Aorta (tissue), 5 donors: ENCODE measurements at regions not wholly inside any gene's neighbourhood (a gene's known extent, or its start where the extent isn't known, plus 50 kb on each side); places are given as distances from the start of the nearest gene placed in this dataset.

ENCODE experiments used
- ATAC-seq: fragments of 200-7000 bp; cut with Tn5 transposase; one replicate; pipeline ENCODE4 v1.9.1; 2022; ENCODE audit warnings: moderate library complexity; ENCODE audit not compliant: low FRiP score
- DNase-seq, 2 donors: peaks; one replicate each; pipeline ENCODE4 v3.0.0-alpha.2; 2020
- H3K27ac ChIP-seq, 2 donors: one replicate each; pipeline ENCODE4 v1.5.1; 2013; ENCODE audit warnings: low read length in 2 of 2, mild to moderate bottlenecking in 2 of 2, moderate library complexity in 2 of 2, control low read depth in 1 of 2, inconsistent platforms in 1 of 2, low read depth in 1 of 2
- H3K27me3 ChIP-seq, 2 donors: one replicate each; pipeline ENCODE4 v1.6.1; 2013; ENCODE audit warnings: control low read depth in 1 of 2, low read length in 1 of 2, mild to moderate bottlenecking in 1 of 2, moderate library complexity in 1 of 2; ENCODE audit not compliant: insufficient read depth in 2 of 2, control insufficient read depth in 1 of 2
- H3K36me3 ChIP-seq, 2 donors: one replicate each; pipeline ENCODE4 v1.6.1; 2013; ENCODE audit warnings: control low read depth in 1 of 2, low read length in 1 of 2, mild to moderate bottlenecking in 1 of 2; ENCODE audit not compliant: insufficient read depth in 2 of 2, control insufficient read depth in 1 of 2
- H3K4me1 ChIP-seq, 2 donors: one replicate each; pipeline ENCODE4 v1.6.1; 2013; ENCODE audit warnings: low read length in 2 of 2, control low read depth in 1 of 2, mild to moderate bottlenecking in 1 of 2, moderate library complexity in 1 of 2; ENCODE audit not compliant: insufficient read depth in 2 of 2, control insufficient read depth in 1 of 2
- H3K4me3 ChIP-seq, 2 donors: one replicate each; pipeline ENCODE4 v1.5.1; 2013; ENCODE audit warnings: low read length in 2 of 2, control low read depth in 1 of 2, mild to moderate bottlenecking in 1 of 2
- H3K9me3 ChIP-seq: one replicate; pipeline ENCODE4 v1.6.1; 2013; ENCODE audit warnings: mild to moderate bottlenecking, low read length; ENCODE audit not compliant: control insufficient read depth
- WGBS, 2 donors: extraction: QIAGEN DNeasy Blood & Tissue Kit; methylation state at CpG; one replicate each; pipeline ENCODE4 v1.1.7; 2013; 5-methylcytosine and 5-hydroxymethylcytosine counted together
- intact Hi-C, 2 donors: fragments of 100-400 bp; cut with DNase I; formaldehyde crosslinking; loops; one replicate each; pipeline versions ENCODE4 v1.14.2 to v1.15.0; 2022
- donor health status: healthy with polysubstance abuse.
- donor health status: Bipolar disorder and iron deficiency.
- donor health status: DM: no; HTN: no; CAD: no.
- donor health status: DM: no; HTN: no; CAD: no.
- donor health status: DM: yes; HTN: yes; CAD: no.

DNA sequence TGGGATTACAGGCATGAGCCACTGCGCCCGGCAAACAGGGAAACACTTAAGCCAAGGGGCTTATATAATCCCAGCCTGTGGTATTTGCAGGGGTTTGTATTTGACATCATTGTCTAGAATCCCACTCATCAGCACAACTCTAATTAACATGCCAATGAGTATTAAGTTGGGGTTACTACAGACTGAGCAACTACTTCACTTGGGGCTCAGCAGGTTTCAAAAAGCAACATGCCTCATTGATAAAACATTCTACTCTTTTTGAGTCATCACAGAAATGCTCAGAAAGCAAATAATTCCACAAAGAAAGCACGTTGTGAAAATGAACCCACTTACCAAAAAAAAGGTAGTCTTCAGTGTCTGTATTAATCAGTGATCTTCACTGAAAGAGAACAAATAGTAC is 236.9 kb upstream of the CELF2 start:
- H3K4me1 ChIP-seq: no peaks in the 10 kb centered on the region
- H3K4me3 ChIP-seq: no peak overlapping the region
- intact Hi-C loops: no loop called here
- no peaks in the 10 kb centered on the region for H3K36me3 ChIP-seq
- ATAC-seq: no peak
- H3K27me3 ChIP-seq: no peaks in the 10 kb centered on the region
- 75 to 81% methylated on average over 3 of the region's 3 CpGs for WGBS, 2 donors
- no peak overlapping the region for H3K27ac ChIP-seq
- H3K9me3 ChIP-seq: no peaks in the 10 kb centered on the region
- no peak for DNase-seq

GRCh38 chr10:10782603-10783002 is 235.1 kb upstream of the CELF2 start:
- H3K36me3 ChIP-seq: no peaks in the 10 kb centered on the region
- DNase-seq (no peak), ATAC-seq (no peak)
- intact Hi-C loops: no loop called here
- no peaks in the 10 kb centered on the region for H3K4me1 ChIP-seq
- no peak overlapping the region for H3K27ac ChIP-seq
- no peak overlapping the region for H3K4me3 ChIP-seq
- 88 to 94% methylated on average over 5 of the region's 5 CpGs for WGBS, 2 donors
- H3K9me3 ChIP-seq: no peaks in the 10 kb centered on the region
- H3K27me3 ChIP-seq: no peaks in the 10 kb centered on the region

DNA sequence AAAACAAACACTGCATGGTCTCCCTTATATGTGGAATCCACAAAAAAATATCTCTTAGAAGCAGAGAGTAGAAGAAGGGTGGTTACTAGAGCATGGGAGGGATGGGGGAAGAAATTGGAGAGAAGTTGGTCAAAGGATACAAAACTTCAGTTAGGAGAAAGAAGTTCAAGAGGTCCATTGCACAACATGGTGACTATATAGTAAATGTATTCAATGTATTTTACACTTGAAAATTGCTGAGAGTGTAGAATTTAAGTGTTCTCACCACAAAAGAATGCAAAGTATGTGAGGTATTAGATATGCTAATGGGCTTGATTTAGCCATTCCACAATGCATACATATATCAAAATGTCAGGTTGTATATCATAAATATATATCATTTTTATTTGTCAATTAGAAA is 232.0 kb upstream of the CELF2 start:
- intact Hi-C loops: no loop called here
- no peaks in the 10 kb centered on the region for H3K9me3 ChIP-seq

DNA sequence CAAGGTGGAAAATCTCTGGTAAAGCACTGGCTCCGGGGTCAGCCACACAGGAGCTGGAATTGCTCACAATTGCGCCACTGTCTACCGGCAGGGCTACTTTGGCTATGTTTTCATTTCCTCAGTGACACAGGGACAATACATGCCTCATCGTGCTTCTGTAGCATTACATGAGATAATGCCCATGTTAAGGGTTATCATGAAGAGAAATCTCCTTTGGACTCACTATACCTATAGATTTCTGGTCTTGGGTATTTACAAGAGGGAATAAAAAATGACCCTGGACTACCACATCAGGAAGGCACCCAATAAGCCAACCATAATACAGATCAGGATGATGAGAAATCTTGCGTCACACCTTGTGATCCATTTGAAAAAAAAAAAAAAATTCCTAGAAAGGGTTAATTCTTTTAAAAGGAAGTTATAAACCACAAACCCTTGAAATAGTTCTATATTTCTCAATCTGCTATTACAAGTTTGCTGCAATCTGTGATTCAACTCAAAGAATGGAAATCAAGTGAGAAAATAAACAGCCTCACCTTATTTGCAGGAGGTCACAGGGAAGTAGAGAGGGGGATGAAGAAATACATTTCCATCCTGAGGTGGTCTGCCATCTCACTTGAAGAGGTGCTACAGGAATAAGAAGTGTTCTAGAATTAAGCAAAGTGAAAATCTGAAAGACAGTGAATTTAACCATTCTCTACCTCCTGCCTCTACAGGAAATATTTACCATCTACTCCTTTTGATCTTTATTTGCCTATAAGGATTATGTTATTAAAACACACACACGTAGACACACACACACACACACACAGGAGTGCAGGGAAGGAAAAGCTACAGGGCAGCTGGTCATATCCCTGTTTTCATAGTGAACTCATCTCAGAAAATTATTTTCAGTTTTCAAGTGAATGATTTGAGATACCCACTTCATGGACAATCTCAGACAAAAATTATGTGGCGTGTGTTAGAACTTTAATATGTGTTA is 231.3 kb upstream of the CELF2 start:
- Histone ChIP-seq H3K27ac (no peak overlapping the region), H3K4me1 (no peaks in the 10 kb centered on the region), H3K9me3 (no peaks in the 10 kb centered on the region), H3K27me3 (no peaks in the 10 kb centered on the region), H3K36me3 (no peaks in the 10 kb centered on the region), H3K4me3 (no peak overlapping the region)
- WGBS, 2 donors: 78% methylated on average over 7 of the region's 7 CpGs
- intact Hi-C loops: no loop called here
- ATAC-seq (no peak), DNase-seq (no peak)

More for the DNA sequence above, 232.0 kb upstream of the CELF2 start:
- Histone ChIP-seq H3K4me3 (no peak overlapping the region), H3K27me3 (no peaks in the 10 kb centered on the region), H3K27ac (no peak overlapping the region), H3K4me1 (no peaks in the 10 kb centered on the region), H3K36me3 (no peaks in the 10 kb centered on the region)
- no peak for ATAC-seq
- DNase-seq: no peak

- WGBS, 2 donors: 17 to 22% methylated on average over 4 of the region's 4 CpGs
- Histone ChIP-seq H3K27ac (no peak overlapping the region), H3K4me1 (peaks cover 0 to 4% of the 10 kb centered on the region in 2 donors), H3K27me3 (no peaks in the 10 kb centered on the region), H3K36me3 (no peaks in the 10 kb centered on the region), H3K9me3 (no peaks in the 10 kb centered on the region), H3K4me3 (no peak overlapping the region)
- ATAC-seq (no peak), DNase-seq (no peak)
- intact Hi-C loops: no loop called here
These were observed 230.1 kb upstream of the CELF2 start for GRCh38 chr10:10787586-10787985.

GRCh38 chr10:10788761-10789160 is 228.9 kb upstream of the CELF2 start:
- no peak overlapping the region for H3K4me3 ChIP-seq
- WGBS, 2 donors: 81 to 88% methylated on average over 4 of the region's 4 CpGs
- DNase-seq (no peak), ATAC-seq (no peak)
- H3K27ac ChIP-seq: no peak overlapping the region
- peaks cover 0 to 4% of the 10 kb centered on the region in 2 donors for H3K4me1 ChIP-seq
- intact Hi-C loops: no loop called here
- no peaks in the 10 kb centered on the region for H3K9me3 ChIP-seq
- no peaks in the 10 kb centered on the region for H3K36me3 ChIP-seq
- no peaks in the 10 kb centered on the region for H3K27me3 ChIP-seq

GRCh38 chr10:10791869-10792268 is 225.8 kb upstream of the CELF2 start:
- Histone ChIP-seq H3K36me3 (no peaks in the 10 kb centered on the region), H3K4me3 (no peak overlapping the region), H3K9me3 (no peaks in the 10 kb centered on the region), H3K27me3 (no peaks in the 10 kb centered on the region), H3K4me1 (peaks cover 0 to 4% of the 10 kb centered on the region in 2 donors), H3K27ac (no peak overlapping the region)
- intact Hi-C loops: loop anchor here (5.0 to 10.0 kb wide), 2 partner anchors 40 to 223 kb away; partner anchors contain the start of gene CELF2 (in 1 of the 2)
- DNase-seq (no peak), ATAC-seq (no peak)
- WGBS, 2 donors: 70 to 76% methylated on average over 3 of the region's 3 CpGs

DNA sequence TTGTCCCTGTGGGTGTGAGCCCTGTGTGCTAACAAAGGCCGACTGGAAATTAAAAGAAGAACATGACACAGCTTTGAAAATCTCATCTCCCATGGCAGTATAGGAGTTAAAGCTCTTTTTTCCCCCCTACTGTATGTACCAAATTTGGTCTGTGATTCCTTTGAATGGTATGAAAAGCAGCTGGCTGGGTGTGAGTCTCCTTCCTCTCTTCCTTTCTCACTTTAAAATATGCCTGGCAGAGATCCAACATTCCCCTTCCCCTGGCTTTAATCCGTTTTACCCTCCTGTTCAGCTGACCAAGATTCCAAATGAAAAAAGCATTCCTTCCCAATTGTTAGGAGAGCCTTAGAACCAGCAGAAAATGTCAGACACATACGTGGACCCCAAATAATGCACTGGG is 225.0 kb upstream of the CELF2 start:
- ATAC-seq: no peak
- WGBS, 2 donors: 8 to 10% methylated on average over 3 of the region's 3 CpGs
- H3K27ac ChIP-seq: no peak overlapping the region
- H3K4me1 ChIP-seq: peaks cover 0 to 4% of the 10 kb centered on the region in 2 donors
- H3K36me3 ChIP-seq: no peaks in the 10 kb centered on the region
- intact Hi-C loops: loop anchor here (5.0 to 10.0 kb wide), 2 partner anchors 40 to 222 kb away; partner anchors contain the start of gene CELF2 (in 1 of the 2)
- H3K27me3 ChIP-seq: no peaks in the 10 kb centered on the region
- DNase-seq: no peak
- no peak overlapping the region for H3K4me3 ChIP-seq
- H3K9me3 ChIP-seq: no peaks in the 10 kb centered on the region

GRCh38 chr10:10794046-10794445 is 223.6 kb upstream of the CELF2 start:
- H3K27ac ChIP-seq: no peak overlapping the region
- WGBS, 2 donors: 84 to 91% methylated on average over 8 of the region's 8 CpGs
- intact Hi-C loops: loop anchor here (5.0 to 10.0 kb wide), 2 partner anchors 38 to 221 kb away; partner anchors contain the start of gene CELF2 (in 1 of the 2)
- no peak for DNase-seq
- no peaks in the 10 kb centered on the region for H3K27me3 ChIP-seq
- H3K36me3 ChIP-seq: no peaks in the 10 kb centered on the region
- no peak for ATAC-seq
- no peaks in the 10 kb centered on the region for H3K9me3 ChIP-seq
- peaks cover 0 to 4% of the 10 kb centered on the region in 2 donors for H3K4me1 ChIP-seq
- H3K4me3 ChIP-seq: no peak overlapping the region
